GM19238 (cell line): ENCODE measurements at regions not wholly inside any gene's neighbourhood (a gene's known extent, or its start where the extent isn't known, plus 50 kb on each side); places are given as distances from the start of the nearest gene placed in this dataset.

Experiments used
- DNase-seq: peaks from one replicate; pipeline ENCODE4 v3.0.0; 2011; ENCODE audit warnings: low spot score; ENCODE audit not compliant: insufficient read length

DNA sequence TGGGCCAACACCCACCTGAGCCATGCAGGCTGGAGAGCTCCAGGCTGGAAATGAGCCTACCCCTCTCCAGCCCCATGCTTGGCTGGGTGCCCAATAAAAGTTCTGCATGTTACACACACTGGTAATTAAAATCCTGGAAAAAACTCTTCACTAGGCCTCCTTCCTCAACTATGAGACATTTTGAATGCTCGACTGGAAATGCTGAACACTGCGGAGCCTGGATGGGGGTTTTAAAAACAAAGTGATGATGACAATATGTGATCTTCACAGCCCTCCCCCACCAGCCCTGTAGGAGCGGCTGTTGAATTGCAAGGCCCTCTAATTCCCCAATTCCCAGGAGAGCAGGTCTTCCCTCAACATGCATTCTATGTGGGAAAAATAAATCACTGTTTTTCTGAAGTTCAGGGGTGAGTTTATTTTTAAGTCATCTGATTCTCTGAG, 179.2 kb downstream of the TTC32 start:
- DNase-seq, result no peak

DNA sequence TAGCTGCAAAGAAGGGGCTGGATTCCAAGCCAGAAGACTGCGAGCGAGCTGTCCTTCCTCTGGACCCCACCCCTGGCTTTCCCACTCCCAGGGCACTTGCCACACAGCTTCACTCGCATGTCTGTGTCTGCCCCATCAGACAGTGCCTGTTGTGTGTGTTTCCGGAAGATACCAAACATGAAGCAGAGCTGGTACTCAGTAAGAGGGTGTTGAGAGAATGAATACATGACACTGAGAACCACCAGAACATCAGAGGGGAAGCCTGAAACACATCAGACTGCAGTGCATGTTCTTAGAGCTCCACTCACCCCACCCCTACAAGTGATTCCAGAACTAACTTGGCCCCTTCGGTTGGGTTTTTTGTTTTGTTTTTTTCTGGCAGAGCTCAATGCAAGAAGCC, 181.5 kb downstream of the TTC32 start:
- DNase-seq, result no peak

DNA sequence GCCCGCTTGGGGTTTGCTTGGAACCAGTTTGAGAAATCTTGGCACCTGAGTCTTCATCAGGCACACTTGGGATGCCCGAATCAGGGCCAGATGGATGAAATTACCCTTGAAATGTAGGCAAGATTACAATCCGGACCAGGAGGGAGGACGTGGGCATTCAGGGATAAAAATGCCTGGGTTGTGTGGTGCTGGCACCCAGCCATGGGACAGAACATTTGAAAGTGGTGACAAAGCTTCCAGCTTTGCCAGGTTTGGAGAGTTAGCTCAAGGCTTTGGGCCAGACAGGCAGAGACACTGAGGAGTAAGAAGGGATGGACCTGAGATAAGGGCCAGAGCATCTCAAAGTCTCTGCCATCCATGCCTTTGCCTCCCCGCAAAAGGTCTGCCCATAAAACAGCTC, 182.2 kb downstream of the TTC32 start:
- no peak for DNase-seq

DNA sequence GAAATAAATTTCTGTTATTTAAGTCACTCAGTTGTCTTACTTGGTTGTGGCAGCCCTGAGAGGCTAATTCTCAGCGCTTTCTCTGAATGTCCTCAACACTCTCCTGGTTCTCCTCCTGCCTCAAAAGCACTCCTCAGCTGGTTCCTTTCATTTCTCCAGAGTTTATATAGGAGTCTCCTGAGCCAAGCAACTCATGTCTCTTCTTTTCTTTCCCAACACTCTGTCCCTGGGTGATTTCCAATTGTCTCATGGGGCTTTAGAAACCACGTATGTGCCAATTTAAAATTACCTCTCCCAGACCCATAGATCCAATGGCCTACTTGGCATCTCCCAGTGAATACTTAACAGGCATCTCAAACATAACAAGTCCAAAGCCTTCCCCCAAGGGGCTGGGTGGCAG, 184.3 kb downstream of the TTC32 start:
- no peak for DNase-seq

DNA sequence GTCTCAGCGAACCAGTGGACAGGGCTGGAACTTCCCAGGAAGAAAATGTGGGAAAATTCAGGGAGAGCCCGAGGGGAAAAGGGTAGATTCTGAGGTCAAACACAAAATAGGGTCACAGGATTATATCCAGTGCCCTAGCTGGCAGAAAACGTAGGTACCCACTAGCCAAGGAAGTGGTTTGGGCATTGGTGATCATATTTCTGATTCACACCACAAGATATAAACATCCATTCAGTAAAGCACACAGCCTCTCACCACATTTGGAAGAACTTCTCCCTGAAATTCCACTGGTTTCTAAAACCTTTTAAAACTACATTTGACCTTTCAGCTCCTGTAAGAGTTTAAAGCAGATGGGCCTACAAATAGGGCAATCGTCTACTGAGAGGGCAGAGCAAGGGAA, 186.9 kb downstream of the TTC32 start:
- DNase-seq, result no peak

DNA sequence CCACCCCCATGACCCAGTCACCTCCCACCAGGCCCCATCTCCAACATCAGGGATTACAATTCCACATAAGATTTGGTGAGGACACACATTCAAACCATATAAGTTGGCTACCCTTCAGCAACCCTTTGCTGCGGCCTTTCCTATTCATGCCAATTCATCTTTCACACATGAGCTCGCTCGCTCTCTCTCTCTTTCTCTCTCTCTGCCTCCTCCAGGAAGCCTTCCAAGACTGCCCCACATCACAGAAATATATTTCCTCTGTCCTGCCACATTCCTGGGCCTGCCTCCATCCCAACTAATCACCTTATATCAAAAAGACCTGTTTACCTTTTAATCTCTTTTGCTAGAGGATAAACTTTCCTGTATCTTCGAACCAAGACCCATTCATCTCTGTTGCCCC, 188.9 kb downstream of the TTC32 start:
- no peak for DNase-seq

DNA sequence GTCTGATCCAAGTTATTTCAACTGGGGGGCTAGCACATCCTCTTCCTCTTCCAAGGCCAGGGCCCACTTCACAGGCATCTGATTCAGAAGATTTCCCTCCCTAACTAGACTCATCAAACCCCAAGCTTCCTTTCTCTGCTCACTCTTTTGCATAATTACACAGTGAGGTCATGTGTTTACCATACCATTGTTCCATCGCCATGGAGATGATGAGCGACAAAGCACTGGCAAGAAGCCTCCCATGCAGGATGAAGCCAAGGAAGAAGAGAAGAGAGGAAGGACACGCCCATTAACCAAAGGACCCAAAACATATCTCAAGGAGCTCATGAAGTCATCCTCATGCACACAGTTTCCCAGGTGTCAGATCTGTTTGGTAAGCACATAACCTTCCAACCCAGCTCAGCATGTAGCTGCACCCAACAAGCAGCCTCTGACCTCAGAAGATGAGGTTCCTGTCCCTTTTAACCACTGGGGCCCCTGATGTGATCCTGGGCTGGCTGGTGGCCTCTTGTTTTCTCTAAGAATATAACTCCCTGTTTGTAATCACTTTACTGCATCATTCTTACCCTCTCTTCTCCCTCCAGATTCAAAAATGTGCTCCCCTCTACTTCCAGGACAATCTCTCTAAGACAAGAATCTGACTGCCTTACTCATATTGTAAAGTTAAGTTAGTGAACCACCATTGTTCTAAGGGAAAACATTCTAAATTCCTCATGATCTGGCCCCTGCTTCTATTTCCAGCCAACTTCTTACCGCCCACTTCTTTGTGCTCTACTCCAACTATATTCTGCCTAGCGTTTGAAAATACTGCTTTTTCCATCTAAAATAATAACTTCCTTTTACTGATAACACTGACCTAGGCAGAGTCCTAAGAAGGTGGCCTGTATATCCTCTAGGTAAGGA, 190.1 kb downstream of the TTC32 start:
- no peak for DNase-seq

DNA sequence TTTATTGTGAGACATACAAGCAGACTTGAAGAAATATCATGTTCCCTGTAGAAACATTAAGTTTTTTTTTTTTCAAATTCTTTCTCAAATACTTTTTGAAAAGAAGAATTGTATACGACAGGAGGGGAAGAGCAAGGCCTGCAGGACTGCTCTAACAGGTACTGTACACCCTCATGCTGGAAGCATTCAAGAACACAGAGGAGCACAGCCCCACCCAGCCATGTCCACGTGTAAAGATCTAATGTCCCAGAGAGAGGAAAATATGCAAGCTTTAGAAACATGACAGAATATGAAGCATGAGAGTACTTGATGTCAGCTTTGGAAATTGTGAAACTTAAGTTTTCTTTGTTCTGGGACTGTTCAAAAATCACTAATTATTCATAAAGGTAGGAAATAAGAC, 191.6 kb downstream of the TTC32 start:
- DNase-seq, result no peak

DNA sequence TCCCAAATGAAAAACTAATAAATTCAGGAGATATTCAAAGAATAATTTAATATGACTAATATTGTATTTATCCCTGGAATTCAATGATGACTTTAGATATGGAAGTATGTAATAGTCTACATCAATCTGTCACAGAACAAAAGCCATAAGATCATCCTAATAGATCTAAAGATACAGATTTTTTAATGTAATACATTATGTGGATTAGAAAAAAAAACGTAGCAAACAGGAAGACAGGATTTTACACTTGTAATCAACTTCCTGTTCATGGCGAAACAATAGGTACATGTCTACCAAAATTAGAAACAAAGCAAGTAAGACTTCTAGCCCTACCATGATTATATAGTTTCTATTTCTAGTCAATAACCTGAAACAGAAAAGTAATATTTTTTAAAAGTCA, 192.2 kb downstream of the TTC32 start:
- DNase-seq, result no peak

DNA sequence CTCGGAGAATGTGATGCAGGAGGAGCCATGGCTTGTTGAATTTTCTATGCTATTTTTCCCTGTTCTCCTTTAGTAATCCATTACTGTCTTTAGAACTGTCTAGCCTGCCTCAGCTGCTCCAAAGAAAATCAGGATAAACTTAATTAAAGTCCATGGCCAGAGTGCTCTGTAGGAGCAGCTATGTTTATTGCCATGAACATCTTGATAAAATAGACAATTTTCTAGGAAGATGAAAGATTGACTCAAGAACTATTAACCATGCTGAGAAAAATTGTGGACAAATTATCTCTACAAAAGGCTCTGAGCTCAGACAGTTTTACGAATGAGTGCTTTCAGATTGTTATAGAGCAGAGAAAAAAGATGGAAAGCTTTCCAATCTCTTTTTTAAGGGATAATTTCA, 193.0 kb downstream of the TTC32 start:
- no peak for DNase-seq

DNA sequence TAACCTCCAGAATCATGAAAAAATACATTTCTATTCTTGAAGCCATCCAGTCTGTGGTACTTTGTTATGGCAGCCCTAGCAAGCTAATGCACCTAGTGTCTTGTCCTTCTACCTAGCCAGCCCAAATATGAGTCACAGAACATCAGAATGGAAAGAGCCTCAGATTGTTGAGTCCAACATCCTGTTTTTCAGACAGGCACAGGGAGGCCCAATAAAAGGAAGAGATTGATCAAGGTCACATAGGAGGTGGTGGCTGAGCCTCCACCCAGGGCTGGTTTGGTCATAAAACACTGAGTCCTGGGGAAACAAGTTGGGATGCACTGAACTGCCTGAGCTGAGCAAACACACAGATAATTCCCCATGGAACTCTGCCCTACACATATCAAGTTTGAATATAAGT, 195.5 kb downstream of the TTC32 start:
- DNase-seq, result no peak

DNA sequence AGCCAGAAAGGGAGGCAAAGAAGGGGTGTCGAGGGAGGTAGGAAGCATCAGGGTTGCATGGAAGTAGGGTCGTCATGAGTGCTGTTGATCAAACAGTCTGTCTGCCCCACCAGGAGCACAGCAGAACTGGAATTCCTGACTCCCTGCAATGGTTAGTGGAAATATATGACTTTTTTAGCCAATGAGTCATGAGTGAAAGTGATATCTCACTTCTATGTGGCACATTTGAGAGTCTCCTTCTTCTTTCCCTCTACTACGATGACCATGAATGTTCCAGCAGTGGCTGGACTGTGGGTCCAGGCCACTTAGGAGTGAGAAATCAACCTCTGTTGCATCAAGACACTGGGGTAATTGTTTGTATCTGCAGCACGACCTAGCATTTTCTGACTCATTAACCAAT, 199.5 kb downstream of the TTC32 start:
- DNase-seq, result no peak

DNA sequence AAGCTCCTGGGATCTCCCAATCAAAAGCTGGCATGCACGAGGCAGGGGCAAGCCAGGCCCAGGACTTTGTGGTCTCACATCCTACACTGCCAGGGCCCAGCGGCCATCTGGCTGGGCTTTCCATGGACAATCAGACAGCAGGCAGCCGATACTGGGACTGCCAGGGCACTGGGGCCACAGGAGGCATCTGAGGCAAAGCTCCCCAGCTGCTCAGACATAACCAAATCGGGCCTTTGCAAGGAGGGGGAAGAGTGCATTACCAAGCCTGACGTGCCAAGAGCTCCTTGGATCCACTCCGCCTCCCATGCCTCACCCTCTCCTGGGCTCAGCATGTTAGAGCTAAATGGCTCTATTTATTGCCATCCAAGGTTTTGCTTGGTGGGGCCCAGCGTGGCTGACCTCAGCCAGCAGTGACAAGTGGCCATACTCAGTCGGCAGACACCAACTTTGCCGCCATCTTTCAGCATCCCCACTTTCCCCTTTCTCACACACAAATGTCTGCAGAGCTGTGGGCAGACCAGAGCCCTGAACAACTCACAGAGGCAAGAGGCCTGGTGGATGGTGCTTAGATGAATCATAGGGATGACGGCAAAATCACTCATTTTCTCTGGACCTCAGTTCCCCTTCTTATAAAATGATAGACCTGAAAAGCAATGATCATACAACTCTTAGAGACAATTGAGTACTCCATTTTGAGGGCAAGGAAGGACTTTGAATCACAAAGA, 200.8 kb downstream of the TTC32 start:
- DNase-seq, result no peak

DNA sequence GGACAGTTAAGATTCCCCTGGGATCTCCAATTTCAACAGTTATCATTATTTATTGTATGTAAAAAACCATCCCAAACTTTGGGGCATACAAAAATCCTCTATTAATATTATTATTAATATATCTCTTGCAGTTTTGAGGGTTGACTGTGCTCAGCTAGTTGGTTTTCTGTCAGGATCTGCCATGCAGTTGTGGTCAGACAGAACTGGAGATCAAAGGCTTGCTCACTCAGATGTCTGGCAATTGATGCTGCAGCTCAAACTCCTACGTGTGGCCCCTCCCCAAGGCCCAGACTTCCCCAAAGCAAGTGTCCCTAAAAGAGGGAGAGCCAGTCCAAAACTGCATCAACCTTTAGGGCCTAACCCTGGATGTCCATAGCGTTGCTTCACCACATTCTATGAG, 204.7 kb downstream of the TTC32 start:
- DNase-seq, result no peak

DNA sequence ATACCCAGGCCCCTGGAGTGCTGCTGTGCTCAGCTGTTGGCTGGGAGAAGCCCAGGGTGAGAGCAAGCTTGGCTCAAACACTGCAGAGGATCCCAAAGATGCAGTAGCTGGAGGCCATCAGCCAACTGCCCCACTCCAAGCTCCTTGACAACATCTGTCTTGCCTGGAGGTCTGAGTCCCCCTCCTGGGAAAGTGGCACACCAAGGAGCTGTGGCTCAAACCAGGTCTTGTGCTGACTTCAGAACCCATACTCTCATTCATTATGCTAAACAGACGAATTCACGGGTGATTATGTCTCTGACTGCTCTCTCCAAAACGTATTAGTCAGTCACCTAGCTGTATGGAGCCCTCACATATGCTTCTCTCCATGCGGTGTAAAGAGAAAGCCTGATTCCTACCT, 206.1 kb downstream of the TTC32 start:
- DNase-seq, result no peak

DNA sequence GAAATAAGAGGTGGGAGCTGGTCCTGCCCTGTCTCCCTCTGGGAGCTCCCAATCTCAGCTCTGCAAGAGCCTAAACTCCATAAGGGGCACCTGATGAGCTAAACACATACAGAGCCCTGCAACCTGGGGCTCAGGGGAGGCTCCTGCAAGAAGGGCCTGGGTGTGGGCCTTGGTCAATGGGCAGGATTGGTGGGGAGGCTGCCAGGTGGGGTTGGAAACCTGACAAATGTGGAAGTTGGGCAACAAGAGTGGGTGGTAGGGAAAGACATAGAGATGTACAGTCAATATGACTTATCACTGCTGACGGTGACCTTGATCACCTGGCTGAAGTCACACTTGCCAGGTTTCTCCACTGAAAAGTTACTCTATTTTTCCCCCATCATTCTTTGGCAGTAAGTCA, 209.9 kb downstream of the TTC32 start:
- no peak for DNase-seq

DNA sequence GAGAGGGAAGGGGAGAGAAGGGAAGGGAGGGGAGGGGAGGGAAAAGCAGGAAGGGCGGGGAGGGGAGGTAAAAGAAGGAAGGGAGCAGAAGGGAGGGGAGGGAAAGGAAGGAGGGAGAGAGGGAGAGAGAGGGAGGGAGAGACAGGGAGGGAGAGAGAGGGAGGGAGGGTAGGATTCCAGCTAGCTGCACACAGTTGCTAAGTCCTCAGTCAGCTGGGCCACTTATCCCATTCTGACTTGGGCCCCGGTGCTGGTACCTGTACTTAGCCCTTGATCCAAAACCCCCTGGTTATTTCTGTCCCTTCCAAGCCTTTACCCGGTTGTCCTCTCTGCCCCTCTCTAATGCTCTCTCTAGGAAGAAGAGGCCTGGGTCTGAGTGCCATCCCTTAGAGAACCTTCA, 211.4 kb downstream of the TTC32 start:
- DNase-seq, result no peak

DNA sequence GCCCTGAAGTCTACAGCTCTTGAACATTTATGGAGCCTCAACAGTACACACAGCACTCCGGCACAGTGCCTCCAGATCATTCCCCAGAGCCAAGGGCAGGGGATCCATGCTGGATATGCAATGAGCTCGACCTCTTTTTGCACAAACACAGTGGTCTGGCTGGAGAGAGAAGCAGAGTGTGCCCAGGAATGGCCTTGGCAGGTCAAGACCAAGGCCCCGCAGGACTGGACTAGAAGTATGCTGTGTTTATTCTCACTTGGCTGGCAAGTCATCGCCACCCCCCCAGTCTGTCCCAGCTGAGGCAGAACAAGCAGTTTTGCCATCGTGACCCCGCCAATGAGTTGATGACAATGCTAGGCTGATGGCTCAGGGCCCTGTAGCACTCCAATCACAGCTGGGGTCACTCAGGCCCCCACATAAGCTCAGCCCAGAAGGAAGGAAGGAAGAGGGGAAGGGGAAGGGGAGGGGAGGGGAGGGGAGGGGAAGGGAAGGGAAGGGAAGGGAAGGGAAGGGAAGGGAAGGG, 212.1 kb downstream of the TTC32 start:
- DNase-seq, result no peak

DNA sequence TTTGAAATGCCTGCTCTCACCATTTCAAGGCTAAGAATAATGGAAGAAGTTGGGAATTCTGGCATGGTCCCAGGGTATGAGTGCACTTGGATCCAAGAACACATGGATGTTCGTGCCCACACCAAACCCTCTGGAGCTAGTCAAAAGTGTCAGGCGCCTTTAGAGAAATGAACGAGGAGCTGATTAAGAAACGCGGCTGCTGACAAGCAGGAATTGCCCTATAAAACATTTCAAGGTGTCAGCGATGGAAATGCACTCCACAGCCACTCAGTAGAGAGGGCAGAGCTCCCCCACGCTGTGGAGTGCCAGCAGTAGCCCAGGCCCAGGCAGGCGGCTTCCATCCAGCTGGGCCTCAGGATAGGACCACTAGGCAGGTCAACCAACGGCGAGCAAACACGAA, 213.7 kb downstream of the TTC32 start:
- DNase-seq, result no peak

DNA sequence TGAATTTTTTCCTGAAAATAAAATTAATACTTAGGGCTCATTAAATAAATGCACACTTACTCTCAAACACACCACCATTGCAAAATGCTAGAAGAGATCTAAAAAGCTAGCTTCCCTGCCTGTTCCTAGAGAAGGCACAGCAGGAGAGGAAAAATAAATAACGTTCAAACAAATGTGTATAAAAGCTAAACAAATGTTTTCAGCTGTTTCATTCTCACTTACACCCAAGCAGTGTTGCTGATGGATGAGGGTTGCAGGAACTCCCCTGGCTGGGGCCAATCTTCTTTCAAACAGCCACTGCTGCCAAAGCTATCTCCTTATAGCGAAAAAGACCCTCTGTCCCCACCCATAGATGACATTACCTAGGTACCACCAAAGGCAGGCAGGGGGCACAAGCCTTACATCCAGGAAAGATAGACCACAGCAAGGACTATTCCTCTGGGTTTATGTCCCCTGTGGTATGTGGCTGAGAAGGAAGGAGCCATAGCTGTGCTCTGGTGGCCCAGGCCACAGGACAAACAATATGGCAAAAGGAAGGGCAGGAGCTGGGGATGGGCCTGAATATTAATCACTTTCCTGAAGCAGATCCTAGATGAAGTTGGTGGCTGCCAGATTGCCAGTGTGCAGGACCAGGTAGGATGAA, 214.6 kb downstream of the TTC32 start:
- DNase-seq, result no peak

DNA sequence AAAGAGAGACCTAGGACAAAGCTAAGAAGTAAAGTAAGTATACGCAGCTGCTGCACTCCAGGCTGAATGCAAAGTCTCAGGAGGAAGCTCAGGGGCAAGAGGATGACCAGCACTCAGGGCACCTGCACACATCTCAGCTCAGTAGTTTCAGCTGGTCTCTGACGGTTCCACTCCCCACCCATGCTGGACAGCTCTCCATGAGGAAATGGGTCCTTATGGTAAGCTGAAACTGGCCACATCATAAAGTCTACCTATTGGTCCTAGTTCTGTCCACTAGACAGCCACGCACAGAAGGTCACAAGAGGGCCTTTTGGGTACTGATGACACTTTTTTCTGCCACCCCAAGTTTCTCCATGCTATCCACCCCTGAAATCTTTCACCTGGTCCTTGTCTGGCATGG, 215.3 kb downstream of the TTC32 start:
- DNase-seq, result no peak

DNA sequence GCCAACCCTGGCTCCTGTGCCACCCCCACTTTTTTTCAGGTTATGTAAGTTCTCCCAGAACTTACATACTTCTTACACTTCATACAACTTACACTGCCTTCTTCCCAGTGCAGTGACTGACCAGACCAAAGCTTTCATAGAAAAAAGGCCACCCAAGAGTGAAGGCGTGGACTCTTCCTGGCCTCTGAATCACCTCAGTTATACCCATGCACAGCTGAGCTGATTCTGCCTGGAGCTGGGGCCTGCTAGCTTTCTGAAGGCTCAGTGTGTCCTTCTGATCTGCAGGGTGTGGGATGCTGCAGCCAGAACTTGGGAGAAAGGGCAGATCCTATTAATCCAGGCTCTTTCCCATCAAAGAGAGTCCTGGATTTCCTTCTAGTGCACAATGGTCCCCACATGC, 216.1 kb downstream of the TTC32 start:
- no peak for DNase-seq
